Calu3 (cell line): ENCODE measurements at regions not wholly inside any gene's neighbourhood (a gene's known extent, or its start where the extent isn't known, plus 50 kb on each side); places are given as distances from the start of the nearest gene placed in this dataset.
"Not testable (repeated sequence)": the region's sequence is repeated elsewhere in the genome, so short reads cannot be mapped to it uniquely, and the experiment has no call there.

Experiments
- BruUV-seq: library from RNA; stranded (reverse); fragments of 400-500 nt; replicated peaks from 2 replicates; lab custom pipeline; 2021; lab: Mats Ljungman, UMichigan
- CTCF ChIA-PET: fragments of 300-600 bp; sonication (Branson Sonifier 250); formaldehyde crosslinking; loops from one replicate; lab custom pipeline; 2022; ENCODE audit warnings: antibody characterized with exemption; lab: Charles Lee
- DNase-seq: peaks from one replicate; pipeline ENCODE4 v3.0.0; 2022
- H3K27ac Mint-ChIP-seq: one replicate; pipeline ENCODE4 v1.8.0; 2022; ENCODE audit warnings: mixed read lengths; ENCODE audit not compliant: unreplicated experiment
- H3K27me3 Mint-ChIP-seq: one replicate; pipeline ENCODE4 v1.8.0; 2022; ENCODE audit warnings: mixed read lengths; ENCODE audit not compliant: unreplicated experiment
- H3K36me3 Mint-ChIP-seq: one replicate; pipeline ENCODE4 v1.8.0; 2022; ENCODE audit warnings: mild to moderate bottlenecking, moderate library complexity, mixed read lengths; ENCODE audit not compliant: insufficient read depth, unreplicated experiment
- H3K4me1 Mint-ChIP-seq: one replicate; pipeline ENCODE4 v1.8.0; 2022; ENCODE audit warnings: mild to moderate bottlenecking, low read depth, mixed read lengths; ENCODE audit not compliant: unreplicated experiment
- H3K4me3 Mint-ChIP-seq: one replicate; pipeline ENCODE4 v1.8.0; 2022; ENCODE audit warnings: mild to moderate bottlenecking, low read depth, moderate library complexity, mixed read lengths; ENCODE audit not compliant: unreplicated experiment
- H3K9me3 Mint-ChIP-seq: one replicate; pipeline ENCODE4 v1.8.0; 2022; ENCODE audit warnings: low read depth, mixed read lengths; ENCODE audit not compliant: unreplicated experiment
- CTCF ChIP-seq: fragments of 200-600 bp; IDR thresholded peaks from one replicate; pipeline ENCODE4 v1.8.0; 2022; ENCODE audit warnings: antibody characterized with exemption; ENCODE audit not compliant: unreplicated experiment
- intact Hi-C: fragments of 100-400 bp; cut with micrococcal nuclease; formaldehyde crosslinking; loops from one replicate; pipeline ENCODE4 v1.10.0; 2022; ENCODE audit not compliant: unreplicated experiment

GRCh38 chr2:12918138-12918834 is 201.6 kb downstream of the TRIB2 start:
- intact Hi-C loops: no loop called here
- Mint-ChIP-seq H3K36me3 (no peaks in the 10 kb centered on the region), H3K27ac (no peak overlapping the region), H3K4me1 (no peaks in the 10 kb centered on the region), H3K9me3 (peaks cover 2% of the 10 kb centered on the region), H3K27me3 (no peaks in the 10 kb centered on the region), H3K4me3 (no peak overlapping the region)
- TF ChIP-seq CTCF: no peak
- no TSS peak for BruUV-seq
- DNase-seq: no peak
- CTCF ChIA-PET: interaction anchor here (0.6 kb wide), 1 partner anchor 202 kb away, joined by 3 read pairs; the partner anchor contains the start of gene TRIB2

- no peak for DNase-seq
- no peak overlapping the region for H3K4me3 Mint-ChIP-seq
- CTCF ChIA-PET: no interaction called here
- no peak for TF ChIP-seq CTCF
- H3K4me1 Mint-ChIP-seq: no peaks in the 10 kb centered on the region
- H3K27me3 Mint-ChIP-seq: no peaks in the 10 kb centered on the region
- intact Hi-C loops: no loop called here
- no peak overlapping the region for H3K27ac Mint-ChIP-seq
- BruUV-seq: no TSS peak
- no peaks in the 10 kb centered on the region for H3K36me3 Mint-ChIP-seq
- H3K9me3 Mint-ChIP-seq: peaks cover 2% of the 10 kb centered on the region
These were observed 202.2 kb downstream of the TRIB2 start for GRCh38 chr2:12918835-12919445.

- no peak for TF ChIP-seq CTCF
- BruUV-seq: no TSS peak
- H3K27ac Mint-ChIP-seq: no peak overlapping the region
- CTCF ChIA-PET: no interaction called here
- DNase-seq: no peak
- no peaks in the 10 kb centered on the region for H3K27me3 Mint-ChIP-seq
- no peaks in the 10 kb centered on the region for H3K4me1 Mint-ChIP-seq
- H3K36me3 Mint-ChIP-seq: no peaks in the 10 kb centered on the region
- intact Hi-C loops: no loop called here
- peaks cover 9% of the 10 kb centered on the region for H3K9me3 Mint-ChIP-seq
- H3K4me3 Mint-ChIP-seq: no peak overlapping the region
These were observed 204.6 kb downstream of the TRIB2 start for GRCh38 chr2:12921321-12921720.

GRCh38 chr2:12923907-12924610 is 207.3 kb downstream of the TRIB2 start:
- Mint-ChIP-seq H3K27me3 (no peaks in the 10 kb centered on the region), H3K9me3 (peaks cover 9% of the 10 kb centered on the region), H3K4me3 (no peak overlapping the region), H3K27ac (no peak overlapping the region), H3K36me3 (no peaks in the 10 kb centered on the region), H3K4me1 (no peaks in the 10 kb centered on the region)
- TF ChIP-seq CTCF: no peak
- BruUV-seq: no TSS peak
- no peak for DNase-seq
- intact Hi-C loops: no loop called here
- CTCF ChIA-PET: no interaction called here

- H3K27ac Mint-ChIP-seq, H3K36me3 Mint-ChIP-seq, H3K4me3 Mint-ChIP-seq, DNase-seq, H3K9me3 Mint-ChIP-seq, H3K4me1 Mint-ChIP-seq, CTCF ChIA-PET, H3K27me3 Mint-ChIP-seq, intact Hi-C loops, BruUV-seq: not testable (repeated sequence)
These were observed 209.9 kb downstream of the TRIB2 start for GRCh38 chr2:12926641-12927040.
